Duodenal mucosa (tissue), 2 donors: ENCODE measurements at regions not wholly inside any gene's neighbourhood (a gene's known extent, or its start where the extent isn't known, plus 50 kb on each side); places are given as distances from the start of the nearest gene placed in this dataset.

Experiments
- H3K27ac ChIP-seq: one replicate; pipeline ENCODE4 v1.7.0; 2013; ENCODE audit warnings: low read depth, low read length
- H3K27me3 ChIP-seq, 2 donors: one replicate each; pipeline ENCODE4 v1.7.0; 2013; ENCODE audit warnings: low read length in 2 of 2, control low read depth in 1 of 2; ENCODE audit not compliant: insufficient read depth in 2 of 2, control insufficient read depth in 1 of 2
- H3K36me3 ChIP-seq, 2 donors: one replicate each; pipeline ENCODE4 v1.7.0; 2013; ENCODE audit warnings: low read length in 2 of 2, control low read depth in 1 of 2; ENCODE audit not compliant: insufficient read depth in 2 of 2, control insufficient read depth in 1 of 2
- H3K4me1 ChIP-seq, 2 donors: one replicate each; pipeline ENCODE4 v1.7.0; 2013; ENCODE audit warnings: low read length in 2 of 2, control low read depth in 1 of 2; ENCODE audit not compliant: insufficient read depth in 2 of 2, control insufficient read depth in 1 of 2
- H3K4me3 ChIP-seq, 2 donors: one replicate each; pipeline ENCODE4 v1.7.0; 2013; ENCODE audit warnings: low read length in 2 of 2, low read depth in 1 of 2
- H3K9ac ChIP-seq, 2 donors: one replicate each; pipeline ENCODE4 v1.7.0; 2013; ENCODE audit warnings: low read length in 2 of 2, low read depth in 1 of 2
- H3K9me3 ChIP-seq, 2 donors: one replicate each; pipeline ENCODE4 v1.7.0; 2013; ENCODE audit warnings: low read length in 2 of 2, control low read depth in 1 of 2; ENCODE audit not compliant: control insufficient read depth in 1 of 2

GRCh38 chr5:143761663-143762062, 50.3 kb upstream of the HMHB1 start:
- Histone ChIP-seq H3K4me3 (no peak overlapping the region), H3K27me3 (no peaks in the 10 kb centered on the region), H3K27ac (no peak overlapping the region), H3K9ac (no peak overlapping the region), H3K4me1 (no peaks in the 10 kb centered on the region), H3K36me3 (no peaks in the 10 kb centered on the region), H3K9me3 (no peaks in the 10 kb centered on the region)

- Histone ChIP-seq H3K27me3 (no peaks in the 10 kb centered on the region), H3K4me1 (no peaks in the 10 kb centered on the region), H3K9me3 (no peaks in the 10 kb centered on the region), H3K36me3 (no peaks in the 10 kb centered on the region), H3K4me3 (no peak overlapping the region), H3K9ac (no peak overlapping the region), H3K27ac (no peak overlapping the region)
These were observed 51.2 kb upstream of the HMHB1 start for GRCh38 chr5:143760755-143761154.

- Histone ChIP-seq H3K4me3 (no peak overlapping the region), H3K27ac (no peak overlapping the region), H3K36me3 (no peaks in the 10 kb centered on the region), H3K4me1 (no peaks in the 10 kb centered on the region), H3K9ac (no peak overlapping the region), H3K9me3 (no peaks in the 10 kb centered on the region), H3K27me3 (no peaks in the 10 kb centered on the region)
These were observed 51.8 kb upstream of the HMHB1 start for GRCh38 chr5:143760131-143760505.

GRCh38 chr5:143759396-143760130, 52.4 kb upstream of the HMHB1 start:
- no peaks in the 10 kb centered on the region for H3K27me3 ChIP-seq
- H3K9me3 ChIP-seq: no peaks in the 10 kb centered on the region
- H3K9ac ChIP-seq: no peak overlapping the region
- no peaks in the 10 kb centered on the region for H3K4me1 ChIP-seq
- H3K27ac ChIP-seq: no peak overlapping the region
- H3K36me3 ChIP-seq: no peaks in the 10 kb centered on the region
- no peak overlapping the region for H3K4me3 ChIP-seq

GRCh38 chr5:143758750-143759149, 53.2 kb upstream of the HMHB1 start:
- Histone ChIP-seq H3K27me3 (no peaks in the 10 kb centered on the region), H3K4me3 (no peak overlapping the region), H3K9ac (no peak overlapping the region), H3K27ac (no peak overlapping the region), H3K36me3 (no peaks in the 10 kb centered on the region), H3K4me1 (no peaks in the 10 kb centered on the region), H3K9me3 (no peaks in the 10 kb centered on the region)

GRCh38 chr5:143758015-143758414, 53.9 kb upstream of the HMHB1 start:
- Histone ChIP-seq H3K4me3 (no peak overlapping the region), H3K9ac (no peak overlapping the region), H3K9me3 (no peaks in the 10 kb centered on the region), H3K27me3 (no peaks in the 10 kb centered on the region), H3K36me3 (no peaks in the 10 kb centered on the region), H3K27ac (no peak overlapping the region), H3K4me1 (no peaks in the 10 kb centered on the region)

GRCh38 chr5:143757116-143757515, 54.8 kb upstream of the HMHB1 start:
- H3K36me3 ChIP-seq: no peaks in the 10 kb centered on the region

GRCh38 chr5:143755966-143756365, 56.0 kb upstream of the HMHB1 start:
- no peak overlapping the region for H3K4me3 ChIP-seq
- no peaks in the 10 kb centered on the region for H3K27me3 ChIP-seq
- H3K4me1 ChIP-seq: no peaks in the 10 kb centered on the region
- no peaks in the 10 kb centered on the region for H3K36me3 ChIP-seq
- H3K9me3 ChIP-seq: no peaks in the 10 kb centered on the region
- H3K9ac ChIP-seq: no peak overlapping the region
- no peak overlapping the region for H3K27ac ChIP-seq

More at GRCh38 chr5:143757116-143757515, 54.8 kb upstream of the HMHB1 start:
- H3K9me3 ChIP-seq: no peaks in the 10 kb centered on the region
- H3K27me3 ChIP-seq: no peaks in the 10 kb centered on the region
- no peak overlapping the region for H3K4me3 ChIP-seq
- no peaks in the 10 kb centered on the region for H3K4me1 ChIP-seq
- no peak overlapping the region for H3K9ac ChIP-seq
- no peak overlapping the region for H3K27ac ChIP-seq

GRCh38 chr5:143752165-143752850, 59.7 kb upstream of the HMHB1 start:
- H3K36me3 ChIP-seq: no peaks in the 10 kb centered on the region
- no peak overlapping the region for H3K4me3 ChIP-seq
- no peak overlapping the region for H3K9ac ChIP-seq
- H3K4me1 ChIP-seq: no peaks in the 10 kb centered on the region
- no peaks in the 10 kb centered on the region for H3K9me3 ChIP-seq
- no peak overlapping the region for H3K27ac ChIP-seq
- H3K27me3 ChIP-seq: no peaks in the 10 kb centered on the region

- Histone ChIP-seq H3K4me1 (no peaks in the 10 kb centered on the region), H3K4me3 (no peak overlapping the region), H3K9ac (no peak overlapping the region), H3K9me3 (no peaks in the 10 kb centered on the region), H3K36me3 (no peaks in the 10 kb centered on the region), H3K27ac (no peak overlapping the region), H3K27me3 (no peaks in the 10 kb centered on the region)
These were observed 60.6 kb upstream of the HMHB1 start for GRCh38 chr5:143751342-143751741.
